HL-60 (cell line): ENCODE measurements at regions not wholly inside any gene's neighbourhood (a gene's known extent, or its start where the extent isn't known, plus 50 kb on each side); places are given as distances from the start of the nearest gene placed in this dataset.

Experiments
- DNase-seq, 2 experiments: peaks; one replicate each; pipeline ENCODE4 v3.0.0-alpha.2; 2010 to 2020; ENCODE audit warnings: low read depth in 1 of 2, low spot score in 1 of 2
- H3K27ac ChIP-seq: fragments of 250-450 bp; sonication (Bioruptor Pico); replicated peaks from 2 replicates; pipeline ENCODE4 v1.5.1; 2020; ENCODE audit warnings: mild to moderate bottlenecking, moderate library complexity
- H3K27me3 ChIP-seq: fragments of 250-450 bp; sonication (Bioruptor Pico); 2 replicates; pipeline ENCODE4 v1.5.1; 2021; ENCODE audit warnings: mild to moderate bottlenecking, moderate library complexity; ENCODE audit not compliant: insufficient read depth, poor library complexity, severe bottlenecking
- H3K4me3 ChIP-seq: replicated peaks from 2 replicates; pipeline ENCODE4 v1.5.1; 2011; ENCODE audit warnings: mild to moderate bottlenecking, control low read depth, low read length; ENCODE audit not compliant: insufficient read depth
- GABPA ChIP-seq: IDR thresholded peaks from 2 replicates; pipeline ENCODE4 v1.6.1; 2012; ENCODE audit warnings: low read depth
- POLR2AphosphoS5 ChIP-seq: IDR thresholded peaks from 2 replicates; pipeline ENCODE4 v1.6.1; 2012; ENCODE audit warnings: low read depth
- SPI1 ChIP-seq: IDR thresholded peaks from 2 replicates; pipeline ENCODE4 v1.6.1; 2012; ENCODE audit warnings: low read depth, mild to moderate bottlenecking, borderline replicate concordance
- TF ChIP-seq, protein P1 (sequence below): IDR thresholded peaks from 2 replicates; pipeline ENCODE4 v1.6.1; 2012; ENCODE audit warnings: low read depth; ENCODE audit not compliant: insufficient replicate concordance
- TF ChIP-seq, protein P2 (sequence below): IDR thresholded peaks from one replicate; pipeline ENCODE4 v1.5.1; 2011; ENCODE audit warnings: low read length, control low read depth, inconsistent platforms; ENCODE audit not compliant: insufficient read depth

- Histone ChIP-seq H3K27ac (no peak overlapping the region), H3K27me3 (no peaks in the 10 kb centered on the region), H3K4me3 (no peak overlapping the region)
- TF ChIP-seq, protein P1, sequence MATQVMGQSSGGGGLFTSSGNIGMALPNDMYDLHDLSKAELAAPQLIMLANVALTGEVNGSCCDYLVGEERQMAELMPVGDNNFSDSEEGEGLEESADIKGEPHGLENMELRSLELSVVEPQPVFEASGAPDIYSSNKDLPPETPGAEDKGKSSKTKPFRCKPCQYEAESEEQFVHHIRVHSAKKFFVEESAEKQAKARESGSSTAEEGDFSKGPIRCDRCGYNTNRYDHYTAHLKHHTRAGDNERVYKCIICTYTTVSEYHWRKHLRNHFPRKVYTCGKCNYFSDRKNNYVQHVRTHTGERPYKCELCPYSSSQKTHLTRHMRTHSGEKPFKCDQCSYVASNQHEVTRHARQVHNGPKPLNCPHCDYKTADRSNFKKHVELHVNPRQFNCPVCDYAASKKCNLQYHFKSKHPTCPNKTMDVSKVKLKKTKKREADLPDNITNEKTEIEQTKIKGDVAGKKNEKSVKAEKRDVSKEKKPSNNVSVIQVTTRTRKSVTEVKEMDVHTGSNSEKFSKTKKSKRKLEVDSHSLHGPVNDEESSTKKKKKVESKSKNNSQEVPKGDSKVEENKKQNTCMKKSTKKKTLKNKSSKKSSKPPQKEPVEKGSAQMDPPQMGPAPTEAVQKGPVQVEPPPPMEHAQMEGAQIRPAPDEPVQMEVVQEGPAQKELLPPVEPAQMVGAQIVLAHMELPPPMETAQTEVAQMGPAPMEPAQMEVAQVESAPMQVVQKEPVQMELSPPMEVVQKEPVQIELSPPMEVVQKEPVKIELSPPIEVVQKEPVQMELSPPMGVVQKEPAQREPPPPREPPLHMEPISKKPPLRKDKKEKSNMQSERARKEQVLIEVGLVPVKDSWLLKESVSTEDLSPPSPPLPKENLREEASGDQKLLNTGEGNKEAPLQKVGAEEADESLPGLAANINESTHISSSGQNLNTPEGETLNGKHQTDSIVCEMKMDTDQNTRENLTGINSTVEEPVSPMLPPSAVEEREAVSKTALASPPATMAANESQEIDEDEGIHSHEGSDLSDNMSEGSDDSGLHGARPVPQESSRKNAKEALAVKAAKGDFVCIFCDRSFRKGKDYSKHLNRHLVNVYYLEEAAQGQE: no peak
- TF ChIP-seq SPI1 (no peak), POLR2AphosphoS5 (no peak), GABPA (no peak)
- TF ChIP-seq, protein P2, sequence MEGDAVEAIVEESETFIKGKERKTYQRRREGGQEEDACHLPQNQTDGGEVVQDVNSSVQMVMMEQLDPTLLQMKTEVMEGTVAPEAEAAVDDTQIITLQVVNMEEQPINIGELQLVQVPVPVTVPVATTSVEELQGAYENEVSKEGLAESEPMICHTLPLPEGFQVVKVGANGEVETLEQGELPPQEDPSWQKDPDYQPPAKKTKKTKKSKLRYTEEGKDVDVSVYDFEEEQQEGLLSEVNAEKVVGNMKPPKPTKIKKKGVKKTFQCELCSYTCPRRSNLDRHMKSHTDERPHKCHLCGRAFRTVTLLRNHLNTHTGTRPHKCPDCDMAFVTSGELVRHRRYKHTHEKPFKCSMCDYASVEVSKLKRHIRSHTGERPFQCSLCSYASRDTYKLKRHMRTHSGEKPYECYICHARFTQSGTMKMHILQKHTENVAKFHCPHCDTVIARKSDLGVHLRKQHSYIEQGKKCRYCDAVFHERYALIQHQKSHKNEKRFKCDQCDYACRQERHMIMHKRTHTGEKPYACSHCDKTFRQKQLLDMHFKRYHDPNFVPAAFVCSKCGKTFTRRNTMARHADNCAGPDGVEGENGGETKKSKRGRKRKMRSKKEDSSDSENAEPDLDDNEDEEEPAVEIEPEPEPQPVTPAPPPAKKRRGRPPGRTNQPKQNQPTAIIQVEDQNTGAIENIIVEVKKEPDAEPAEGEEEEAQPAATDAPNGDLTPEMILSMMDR: no peak
- no peak for DNase-seq
Observed at GRCh38 chrX:87005183-87005582, 512.4 kb upstream of the KLHL4 start.

DNA sequence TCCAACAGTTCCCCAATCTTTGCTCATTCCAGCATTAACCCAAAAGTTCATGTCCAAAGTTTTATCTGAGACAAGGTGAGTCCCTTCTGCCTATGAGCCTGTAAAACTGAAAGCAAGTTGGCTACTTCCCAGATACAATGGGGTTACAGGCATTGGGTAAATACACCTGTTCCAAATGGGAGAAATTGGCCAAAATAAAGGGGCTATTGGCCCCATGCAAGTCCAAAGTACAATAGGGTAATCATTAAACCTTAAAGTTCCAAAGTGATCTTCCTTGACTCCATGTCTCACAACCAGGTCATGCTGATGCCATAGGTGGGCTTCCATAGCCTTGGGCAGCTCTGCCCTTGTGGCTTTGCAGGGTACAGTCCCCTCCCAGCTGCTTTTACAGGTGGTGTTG is 511.7 kb upstream of the KLHL4 start:
- Histone ChIP-seq H3K27me3 (no peaks in the 10 kb centered on the region), H3K27ac (no peak overlapping the region), H3K4me3 (no peak overlapping the region)
- TF ChIP-seq, protein P2: no peak
- no peak for DNase-seq

DNA sequence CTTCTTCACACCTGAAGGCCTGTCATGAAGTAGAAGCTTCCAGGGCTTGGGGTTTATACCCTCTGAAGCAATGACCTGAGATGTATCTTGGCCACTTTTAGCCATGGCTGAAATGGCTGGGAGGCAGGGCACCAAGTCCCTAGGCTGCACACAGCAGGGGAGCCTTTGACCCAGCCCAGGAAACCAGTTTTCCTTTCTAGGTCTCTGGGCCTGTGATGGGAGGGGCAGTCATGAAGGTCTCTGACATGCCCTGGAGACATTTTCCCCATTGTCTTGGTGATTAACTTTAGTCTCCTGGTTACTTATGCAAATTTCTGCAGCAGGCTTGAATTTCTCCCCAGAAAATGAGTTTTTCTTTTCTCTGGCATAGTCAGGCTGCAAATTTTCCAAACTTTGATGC is 511.0 kb upstream of the KLHL4 start:
- no peak for DNase-seq

More for the DNA sequence above, 511.0 kb upstream of the KLHL4 start:
- no peak overlapping the region for H3K4me3 ChIP-seq
- TF ChIP-seq, protein P1: no peak
- no peak for TF ChIP-seq SPI1
- TF ChIP-seq GABPA: no peak
- TF ChIP-seq, protein P2: no peak
- no peak for TF ChIP-seq POLR2AphosphoS5
- H3K27me3 ChIP-seq: no peaks in the 10 kb centered on the region
- no peak overlapping the region for H3K27ac ChIP-seq
